ENCODE measurements at regions not wholly inside any gene's neighbourhood (a gene's known extent, or its start where the extent isn't known, plus 50 kb on each side); places are given as distances from the start of the nearest gene placed in this dataset.

- Histone ChIP-seq H3K27me3 (ENCODE audit: low read depth, low read length) (no peaks in the 10 kb centered on the region), H3K4me2 (ENCODE audit: low read length) (no peak overlapping the region), H2AFZ (ENCODE audit: low read depth, low read length) (no peak overlapping the region), H3K4me3 (ENCODE audit: low read length) (no peak overlapping the region), H3K79me2 (ENCODE audit: low read length) (no peaks in the 10 kb centered on the region), H3K27ac (ENCODE audit: low read length) (no peak overlapping the region), H3K4me1 (ENCODE audit: low read length) (no peaks in the 10 kb centered on the region), H4K20me1 (ENCODE audit: insufficient read depth, low read length) (no peaks in the 10 kb centered on the region), H3K9me3 (ENCODE audit: insufficient read depth, low read length) (no peaks in the 10 kb centered on the region), H3K9ac (ENCODE audit: low read length) (no peak overlapping the region), H3K36me3 (replicated peaks; ENCODE audit: low read depth, low read length) (no peaks in the 10 kb centered on the region)
- TF ChIP-seq CTCF (IDR thresholded peaks at IDR 0.05; ENCODE audit: low read depth, low read length) (no peak), EZH2phosphoT487 (IDR thresholded peaks at IDR 0.05; ENCODE audit: low read depth) (no peak)
These were observed 939.4 kb downstream of the BRINP3 start for GRCh38 chr1:189538271-189538670.

GRCh38 chr1:189550498-189550897 is 927.2 kb downstream of the BRINP3 start:
- H3K4me2 ChIP-seq (ENCODE audit: low read length) = no peak overlapping the region
- no peaks in the 10 kb centered on the region for H4K20me1 ChIP-seq (ENCODE audit: insufficient read depth, low read length)
- H3K9me3 ChIP-seq (ENCODE audit: insufficient read depth, low read length) = no peaks in the 10 kb centered on the region; the same call in 1 of the 2 replicates
- no peaks in the 10 kb centered on the region for H3K79me2 ChIP-seq (ENCODE audit: low read length)
- H3K4me1 ChIP-seq (ENCODE audit: low read length) = no peaks in the 10 kb centered on the region
- no peaks in the 10 kb centered on the region for H3K27me3 ChIP-seq (ENCODE audit: low read depth, low read length)
- no peak overlapping the region for H3K27ac ChIP-seq (ENCODE audit: low read length)
- TF ChIP-seq EZH2phosphoT487 (IDR thresholded peaks at IDR 0.05; ENCODE audit: low read depth) (no peak), CTCF (IDR thresholded peaks at IDR 0.05; ENCODE audit: low read depth, low read length) (no peak)
- no peak overlapping the region for H3K9ac ChIP-seq (ENCODE audit: low read length)
- no peak overlapping the region for H2AFZ ChIP-seq (ENCODE audit: low read depth, low read length)
- H3K4me3 ChIP-seq (ENCODE audit: low read length) = no peak overlapping the region
- no peaks in the 10 kb centered on the region for H3K36me3 ChIP-seq (replicated peaks; ENCODE audit: low read depth, low read length)

GRCh38 chr1:189563784-189564183 is 913.9 kb downstream of the BRINP3 start:
- no peak overlapping the region for H3K27ac ChIP-seq (ENCODE audit: low read length)
- H3K4me2 ChIP-seq (ENCODE audit: low read length) = no peak overlapping the region
- H3K9me3 ChIP-seq (ENCODE audit: insufficient read depth, low read length) = no peaks in the 10 kb centered on the region
- H3K9ac ChIP-seq (ENCODE audit: low read length) = no peak overlapping the region
- no peaks in the 10 kb centered on the region for H3K27me3 ChIP-seq (ENCODE audit: low read depth, low read length)
- no peaks in the 10 kb centered on the region for H3K36me3 ChIP-seq (replicated peaks; ENCODE audit: low read depth, low read length)
- H2AFZ ChIP-seq (ENCODE audit: low read depth, low read length) = no peak overlapping the region
- no peak overlapping the region for H3K4me3 ChIP-seq (ENCODE audit: low read length)
- TF ChIP-seq CTCF (IDR thresholded peaks at IDR 0.05; ENCODE audit: low read depth, low read length) (no peak), EZH2phosphoT487 (IDR thresholded peaks at IDR 0.05; ENCODE audit: low read depth) (no peak)
- no peaks in the 10 kb centered on the region for H3K4me1 ChIP-seq (ENCODE audit: low read length)
- no peaks in the 10 kb centered on the region for H3K79me2 ChIP-seq (ENCODE audit: low read length)
- no peaks in the 10 kb centered on the region for H4K20me1 ChIP-seq (ENCODE audit: insufficient read depth, low read length)

- no peak overlapping the region for H3K4me3 ChIP-seq (ENCODE audit: low read length)
- H3K27me3 ChIP-seq (ENCODE audit: low read depth, low read length) = no peaks in the 10 kb centered on the region
- no peak overlapping the region for H2AFZ ChIP-seq (ENCODE audit: low read depth, low read length)
- H3K9ac ChIP-seq (ENCODE audit: low read length) = no peak overlapping the region
- no peak overlapping the region for H3K27ac ChIP-seq (ENCODE audit: low read length)
- no peaks in the 10 kb centered on the region for H3K79me2 ChIP-seq (ENCODE audit: low read length)
- H3K9me3 ChIP-seq (ENCODE audit: insufficient read depth, low read length) = no peaks in the 10 kb centered on the region
- no peaks in the 10 kb centered on the region for H4K20me1 ChIP-seq (ENCODE audit: insufficient read depth, low read length)
- H3K4me2 ChIP-seq (ENCODE audit: low read length) = no peak overlapping the region
- TF ChIP-seq EZH2phosphoT487 (IDR thresholded peaks at IDR 0.05; ENCODE audit: low read depth) = no peak
- no peak for TF ChIP-seq CTCF (IDR thresholded peaks at IDR 0.05; ENCODE audit: low read depth, low read length)
- H3K4me1 ChIP-seq (ENCODE audit: low read length) = no peaks in the 10 kb centered on the region
- H3K36me3 ChIP-seq (replicated peaks; ENCODE audit: low read depth, low read length) = no peaks in the 10 kb centered on the region
These were observed 909.8 kb downstream of the BRINP3 start for GRCh38 chr1:189567890-189568289.

Data from OCI-LY3 (cell line).